ENCODE measurements at regions not wholly inside any gene's neighbourhood (a gene's known extent, or its start where the extent isn't known, plus 50 kb on each side); places are given as distances from the start of the nearest gene placed in this dataset.
"Not testable (repeated sequence)": the region's sequence is repeated elsewhere in the genome, so short reads cannot be mapped to it uniquely, and the experiment has no call there.

GRCh38 chr5:74499256-74500050, 141.1 kb downstream of the ENC1 start:
- Histone ChIP-seq H3K9me3 (ENCODE audit: control insufficient read depth in 2 of 2, low read length in 2 of 2) (no peaks in the 10 kb centered on the region), H3K27ac (ENCODE audit: low read length) (no peak overlapping the region), H3K4me1 (ENCODE audit: control insufficient read depth, insufficient read depth, low read length) (no peaks in the 10 kb centered on the region), H3K36me3 (ENCODE audit: control insufficient read depth in 2 of 2, insufficient read depth in 2 of 2, low read length in 2 of 2) (no peaks in the 10 kb centered on the region), H3K9ac (ENCODE audit: low read length in 2 of 2) (no peak overlapping the region), H3K27me3 (ENCODE audit: control insufficient read depth in 1 of 2, insufficient read depth in 2 of 2, low read length in 2 of 2) (no peaks in the 10 kb centered on the region), H3K4me3 (ENCODE audit: low read length in 2 of 2) (no peak overlapping the region)

- Histone ChIP-seq H3K27ac (ENCODE audit: low read length) (no peak overlapping the region), H3K36me3 (ENCODE audit: control insufficient read depth in 2 of 2, insufficient read depth in 2 of 2, low read length in 2 of 2) (no peaks in the 10 kb centered on the region), H3K9ac (ENCODE audit: low read length in 2 of 2) (no peak overlapping the region), H3K27me3 (ENCODE audit: control insufficient read depth in 1 of 2, insufficient read depth in 2 of 2, low read length in 2 of 2) (no peaks in the 10 kb centered on the region), H3K4me1 (ENCODE audit: control insufficient read depth, insufficient read depth, low read length) (no peaks in the 10 kb centered on the region), H3K4me3 (ENCODE audit: low read length in 2 of 2) (no peak overlapping the region), H3K9me3 (ENCODE audit: control insufficient read depth in 2 of 2, low read length in 2 of 2) (no peaks in the 10 kb centered on the region)
These were observed 142.8 kb downstream of the ENC1 start for GRCh38 chr5:74497706-74498105.

- Histone ChIP-seq H3K9ac (ENCODE audit: low read length in 2 of 2) (no peak overlapping the region), H3K4me3 (ENCODE audit: low read length in 2 of 2) (no peak overlapping the region), H3K36me3 (ENCODE audit: control insufficient read depth in 2 of 2, insufficient read depth in 2 of 2, low read length in 2 of 2) (no peaks in the 10 kb centered on the region), H3K9me3 (ENCODE audit: control insufficient read depth in 2 of 2, low read length in 2 of 2) (no peaks in the 10 kb centered on the region), H3K27ac (ENCODE audit: low read length) (no peak overlapping the region), H3K27me3 (ENCODE audit: control insufficient read depth in 1 of 2, insufficient read depth in 2 of 2, low read length in 2 of 2) (no peaks in the 10 kb centered on the region), H3K4me1 (ENCODE audit: control insufficient read depth, insufficient read depth, low read length) (no peaks in the 10 kb centered on the region)
These were observed 147.1 kb downstream of the ENC1 start for GRCh38 chr5:74493411-74493810.

- H3K27me3 ChIP-seq (ENCODE audit: control insufficient read depth in 1 of 2, insufficient read depth in 2 of 2, low read length in 2 of 2): no peaks in the 10 kb centered on the region
- no peaks in the 10 kb centered on the region for H3K4me1 ChIP-seq (ENCODE audit: control insufficient read depth, insufficient read depth, low read length)
- H3K36me3 ChIP-seq (ENCODE audit: control insufficient read depth in 2 of 2, insufficient read depth in 2 of 2, low read length in 2 of 2): no peaks in the 10 kb centered on the region
- no peak overlapping the region for H3K9ac ChIP-seq (ENCODE audit: low read length in 2 of 2)
- H3K27ac ChIP-seq (ENCODE audit: low read length): no peak overlapping the region
- H3K9me3 ChIP-seq (ENCODE audit: control insufficient read depth in 2 of 2, low read length in 2 of 2): no peaks in the 10 kb centered on the region
- H3K4me3 ChIP-seq (ENCODE audit: low read length in 2 of 2): no peak overlapping the region
These were observed 148.3 kb downstream of the ENC1 start for GRCh38 chr5:74492230-74492629.

- Histone ChIP-seq H3K27ac (ENCODE audit: low read length) (no peak overlapping the region), H3K36me3 (ENCODE audit: control insufficient read depth in 2 of 2, insufficient read depth in 2 of 2, low read length in 2 of 2) (no peaks in the 10 kb centered on the region), H3K9me3 (ENCODE audit: control insufficient read depth in 2 of 2, low read length in 2 of 2) (no peaks in the 10 kb centered on the region), H3K9ac (ENCODE audit: low read length in 2 of 2) (no peak overlapping the region), H3K4me3 (ENCODE audit: low read length in 2 of 2) (no peak overlapping the region), H3K27me3 (ENCODE audit: control insufficient read depth in 1 of 2, insufficient read depth in 2 of 2, low read length in 2 of 2) (no peaks in the 10 kb centered on the region), H3K4me1 (ENCODE audit: control insufficient read depth, insufficient read depth, low read length) (no peaks in the 10 kb centered on the region)
These were observed 148.9 kb downstream of the ENC1 start for GRCh38 chr5:74491586-74491985.

- no peaks in the 10 kb centered on the region for H3K27me3 ChIP-seq (ENCODE audit: control insufficient read depth in 1 of 2, insufficient read depth in 2 of 2, low read length in 2 of 2)
- no peaks in the 10 kb centered on the region for H3K4me1 ChIP-seq (ENCODE audit: control insufficient read depth, insufficient read depth, low read length)
- H3K27ac ChIP-seq (ENCODE audit: low read length): no peak overlapping the region
- H3K9me3 ChIP-seq (ENCODE audit: control insufficient read depth in 2 of 2, low read length in 2 of 2): no peaks in the 10 kb centered on the region
- H3K36me3 ChIP-seq (ENCODE audit: control insufficient read depth in 2 of 2, insufficient read depth in 2 of 2, low read length in 2 of 2): no peaks in the 10 kb centered on the region
- H3K4me3 ChIP-seq (ENCODE audit: low read length in 2 of 2): no peak overlapping the region
- no peak overlapping the region for H3K9ac ChIP-seq (ENCODE audit: low read length in 2 of 2)
These were observed 149.7 kb downstream of the ENC1 start for GRCh38 chr5:74490814-74491213.

- Histone ChIP-seq H3K4me1 (ENCODE audit: control insufficient read depth, insufficient read depth, low read length) (no peaks in the 10 kb centered on the region), H3K4me3 (ENCODE audit: low read length in 2 of 2) (no peak overlapping the region), H3K27ac (ENCODE audit: low read length) (no peak overlapping the region), H3K9ac (ENCODE audit: low read length in 2 of 2) (no peak overlapping the region), H3K36me3 (ENCODE audit: control insufficient read depth in 2 of 2, insufficient read depth in 2 of 2, low read length in 2 of 2) (no peaks in the 10 kb centered on the region), H3K9me3 (ENCODE audit: control insufficient read depth in 2 of 2, low read length in 2 of 2) (no peaks in the 10 kb centered on the region), H3K27me3 (ENCODE audit: control insufficient read depth in 1 of 2, insufficient read depth in 2 of 2, low read length in 2 of 2) (no peaks in the 10 kb centered on the region)
These were observed 157.5 kb downstream of the ENC1 start for GRCh38 chr5:74482990-74483389.

GRCh38 chr5:74482523-74482922, 158.0 kb downstream of the ENC1 start:
- Histone ChIP-seq H3K27ac (ENCODE audit: low read length) (no peak overlapping the region), H3K4me3 (ENCODE audit: low read length in 2 of 2) (no peak overlapping the region), H3K36me3 (ENCODE audit: control insufficient read depth in 2 of 2, insufficient read depth in 2 of 2, low read length in 2 of 2) (no peaks in the 10 kb centered on the region), H3K27me3 (ENCODE audit: control insufficient read depth in 1 of 2, insufficient read depth in 2 of 2, low read length in 2 of 2) (no peaks in the 10 kb centered on the region), H3K9me3 (ENCODE audit: control insufficient read depth in 2 of 2, low read length in 2 of 2) (no peaks in the 10 kb centered on the region), H3K9ac (ENCODE audit: low read length in 2 of 2) (no peak overlapping the region), H3K4me1 (ENCODE audit: control insufficient read depth, insufficient read depth, low read length) (no peaks in the 10 kb centered on the region)

GRCh38 chr5:74481357-74481756, 159.2 kb downstream of the ENC1 start:
- H3K27ac ChIP-seq (ENCODE audit: low read length); H3K27me3 ChIP-seq (ENCODE audit: control insufficient read depth in 1 of 2, insufficient read depth in 2 of 2, low read length in 2 of 2); H3K4me1 ChIP-seq (ENCODE audit: control insufficient read depth, insufficient read depth, low read length); H3K4me3 ChIP-seq (ENCODE audit: low read length in 2 of 2); H3K36me3 ChIP-seq (ENCODE audit: control insufficient read depth in 2 of 2, insufficient read depth in 2 of 2, low read length in 2 of 2); H3K9me3 ChIP-seq (ENCODE audit: control insufficient read depth in 2 of 2, low read length in 2 of 2); H3K9ac ChIP-seq (ENCODE audit: low read length in 2 of 2): not testable (repeated sequence)

GRCh38 chr5:74480201-74480600, 160.3 kb downstream of the ENC1 start:
- no peaks in the 10 kb centered on the region for H3K4me1 ChIP-seq (ENCODE audit: control insufficient read depth, insufficient read depth, low read length)
- no peak overlapping the region for H3K27ac ChIP-seq (ENCODE audit: low read length)
- H3K9ac ChIP-seq (ENCODE audit: low read length in 2 of 2): no peak overlapping the region
- H3K27me3 ChIP-seq (ENCODE audit: control insufficient read depth in 1 of 2, insufficient read depth in 2 of 2, low read length in 2 of 2): no peaks in the 10 kb centered on the region
- no peak overlapping the region for H3K4me3 ChIP-seq (ENCODE audit: low read length in 2 of 2)
- H3K36me3 ChIP-seq (ENCODE audit: control insufficient read depth in 2 of 2, insufficient read depth in 2 of 2, low read length in 2 of 2): no peaks in the 10 kb centered on the region
- H3K9me3 ChIP-seq (ENCODE audit: control insufficient read depth in 2 of 2, low read length in 2 of 2): no peaks in the 10 kb centered on the region

- Histone ChIP-seq H3K9me3 (ENCODE audit: control insufficient read depth in 2 of 2, low read length in 2 of 2) (peaks cover 0 to 2% of the 10 kb centered on the region in 2 donors), H3K36me3 (ENCODE audit: control insufficient read depth in 2 of 2, insufficient read depth in 2 of 2, low read length in 2 of 2) (no peaks in the 10 kb centered on the region), H3K4me3 (ENCODE audit: low read length in 2 of 2) (no peak overlapping the region), H3K4me1 (ENCODE audit: control insufficient read depth, insufficient read depth, low read length) (no peaks in the 10 kb centered on the region), H3K27ac (ENCODE audit: low read length) (no peak overlapping the region), H3K27me3 (ENCODE audit: control insufficient read depth in 1 of 2, insufficient read depth in 2 of 2, low read length in 2 of 2) (no peaks in the 10 kb centered on the region), H3K9ac (ENCODE audit: low read length in 2 of 2) (no peak overlapping the region)
These were observed 162.2 kb downstream of the ENC1 start for GRCh38 chr5:74478328-74478727.
